HCT116 (cell line): ENCODE measurements at regions not wholly inside any gene's neighbourhood (a gene's known extent, or its start where the extent isn't known, plus 50 kb on each side); places are given as distances from the start of the nearest gene placed in this dataset.

ENCODE experiments used
- ATAC-seq: fragments of 200-7000 bp; cut with Tn5 transposase; 2 replicates; pipeline ENCODE4 v1.9.1; 2020; ENCODE audit warnings: mild to moderate bottlenecking, moderate library complexity
- BruUV-seq: library from RNA; stranded (reverse); fragments of 400-500 nt; replicated peaks from 2 replicates; lab custom pipeline; 2021; lab: Mats Ljungman, UMichigan
- CTCF ChIA-PET: fragments of 300-600 bp; sonication (Branson Sonifier 250); formaldehyde crosslinking; loops from one replicate; lab custom pipeline; 2021; ENCODE audit warnings: antibody characterized with exemption; lab: Charles Lee
- POLR2A ChIA-PET: fragments of 300-600, 350-600 bp; sonication (Branson Sonifier 250); formaldehyde crosslinking; loops from one replicate; lab custom pipeline; 2021; ENCODE audit warnings: antibody characterized with exemption; lab: Charles Lee
- RAD21 ChIA-PET, 2 experiments: fragments of 300-600 bp; sonication (Branson Sonifier 250); formaldehyde crosslinking; loops; one replicate each; lab custom pipeline; 2023; ENCODE audit warnings: low total read pairs in 2 of 2; ENCODE audit not compliant: uncharacterized antibody in 2 of 2, unreplicated experiment in 2 of 2, low non-redundant PET in 1 of 2; lab: Charles Lee
- DNase-seq: peaks from one replicate; pipeline ENCODE4 v3.0.0-alpha.2; 2010; ENCODE audit warnings: low read depth, low spot score
- H2AFZ ChIP-seq: fragments of 200-600 bp; shearing (Covaris generic), sonication (generic); 2 replicates; pipeline ENCODE4 v1.6.1; 2017; ENCODE audit warnings: low read depth, mixed run types, mixed read lengths, antibody characterized with exemption, low read length; ENCODE audit not compliant: poor library complexity, severe bottlenecking
- H3K27ac ChIP-seq: 2 replicates; pipeline ENCODE4 v1.5.1; 2012; ENCODE audit warnings: low read depth, low read length
- H3K27me3 ChIP-seq: fragments of 200-600 bp; sonication (generic); 2 replicates; pipeline ENCODE4 v1.6.1; 2016; ENCODE audit warnings: mixed run types, low read length, mixed read lengths; ENCODE audit not compliant: insufficient read depth
- H3K36me3 ChIP-seq, 2 experiments: fragments of 200-500 bp in 1 of 2; fragments of 200-600 bp in 1 of 2; sonication (Bioruptor generic) in 1 of 2; sonication (generic) in 1 of 2; 2 replicates each; pipeline versions ENCODE4 v1.5.1 to v1.6.1; 2014 to 2016; ENCODE audit warnings: low read length in 2 of 2, inconsistent platforms in 1 of 2, mixed read lengths in 1 of 2, mixed run types in 1 of 2; ENCODE audit not compliant: insufficient read depth in 2 of 2, control insufficient read depth in 1 of 2
- H3K4me1 ChIP-seq, 2 experiments: fragments of 200-600 bp in 1 of 2; sonication (generic) in 1 of 2; 2 replicates each; pipeline versions ENCODE4 v1.5.1 to v1.6.1; 2012 to 2017; ENCODE audit warnings: low read length in 2 of 2, inconsistent platforms in 1 of 2, mild to moderate bottlenecking in 1 of 2, mixed read lengths in 1 of 2, mixed run types in 1 of 2, moderate library complexity in 1 of 2; ENCODE audit not compliant: insufficient read depth in 2 of 2, control insufficient read depth in 1 of 2
- H3K4me2 ChIP-seq: fragments of 200-600 bp; sonication (generic); 2 replicates; pipeline ENCODE4 v1.6.1; 2017; ENCODE audit warnings: mixed run types, low read length, mixed read lengths
- H3K4me3 ChIP-seq, 2 experiments: fragments of 200-600 bp in 1 of 2; sonication (generic) in 1 of 2; replicated peaks in 1 of 2; 2 replicates each; pipeline ENCODE4 v1.5.1; 2011 to 2016; ENCODE audit warnings: low read length in 2 of 2, control low read depth in 1 of 2, low read depth in 1 of 2, mild to moderate bottlenecking in 1 of 2, mixed read lengths in 1 of 2, mixed run types in 1 of 2
- H3K79me2 ChIP-seq: fragments of 200-600 bp; sonication (generic); 2 replicates; pipeline ENCODE4 v1.6.1; 2017; ENCODE audit warnings: mild to moderate bottlenecking, mixed run types, low read length, moderate library complexity, mixed read lengths; ENCODE audit not compliant: insufficient read depth
- H3K9ac ChIP-seq: fragments of 200-600 bp; sonication (generic); 2 replicates; pipeline ENCODE4 v1.6.1; 2016; ENCODE audit warnings: low read length, mixed read lengths
- H3K9me2 ChIP-seq: fragments of 200-600 bp; sonication (generic), shearing (Covaris generic); 2 replicates; pipeline ENCODE4 v1.6.1; 2017; ENCODE audit warnings: mixed run types, mild to moderate bottlenecking, moderate library complexity; ENCODE audit not compliant: insufficient read depth
- H3K9me3 ChIP-seq, 2 experiments: fragments of 200-500 bp in 1 of 2; fragments of 200-600 bp in 1 of 2; sonication (Bioruptor generic) in 1 of 2; sonication (generic) in 1 of 2; 2 replicates each; pipeline ENCODE4 v1.6.1; 2014 to 2017; ENCODE audit warnings: low read length in 2 of 2, mixed read lengths in 2 of 2, inconsistent platforms in 1 of 2, low read depth in 1 of 2, mild to moderate bottlenecking in 1 of 2, mixed run types in 1 of 2, moderate library complexity in 1 of 2; ENCODE audit not compliant: control insufficient read depth in 1 of 2, insufficient read depth in 1 of 2
- H4K20me1 ChIP-seq: fragments of 200-600 bp; sonication (generic), shearing (Covaris generic); 2 replicates; pipeline ENCODE4 v1.6.1; 2017; ENCODE audit warnings: mixed run types, mild to moderate bottlenecking, moderate library complexity; ENCODE audit not compliant: insufficient read depth
- CBX3 ChIP-seq: IDR thresholded peaks from 2 replicates; pipeline ENCODE4 v1.6.1; 2012; ENCODE audit warnings: low read depth
- EGR1 ChIP-seq: IDR thresholded peaks from 2 replicates; pipeline ENCODE4 v1.6.1; 2012; ENCODE audit warnings: low read depth
- ELF1 ChIP-seq: IDR thresholded peaks from 2 replicates; pipeline ENCODE4 v1.6.1; 2012; ENCODE audit warnings: low read depth, borderline replicate concordance
- JUND ChIP-seq: IDR thresholded peaks from 2 replicates; pipeline ENCODE4 v1.6.1; 2012
- POLR2A ChIP-seq: IDR thresholded peaks from 2 replicates; pipeline ENCODE4 v1.7.0; 2011; ENCODE audit warnings: borderline replicate concordance; ENCODE audit not compliant: insufficient read depth, insufficient read length; ENCODE audit errors: extremely low read depth
- POLR2AphosphoS5 ChIP-seq: IDR thresholded peaks from 2 replicates; pipeline ENCODE4 v1.6.1; 2011; ENCODE audit warnings: mild to moderate bottlenecking, low read depth, low read length, moderate library complexity
- RAD21 ChIP-seq: IDR thresholded peaks from 2 replicates; pipeline ENCODE4 v1.6.1; 2012; ENCODE audit warnings: low read depth, mild to moderate bottlenecking
- SP1 ChIP-seq: IDR thresholded peaks from 2 replicates; pipeline ENCODE4 v1.6.1; 2012; ENCODE audit warnings: low read depth
- SRF ChIP-seq: IDR thresholded peaks from 2 replicates; pipeline ENCODE4 v1.6.1; 2012; ENCODE audit warnings: low read depth
- TCF7L2 ChIP-seq: IDR thresholded peaks from 2 replicates; pipeline ENCODE4 v1.7.0; 2011; ENCODE audit warnings: borderline replicate concordance, inconsistent platforms; ENCODE audit not compliant: insufficient read depth, insufficient read length; ENCODE audit errors: extremely low read depth
- YY1 ChIP-seq: IDR thresholded peaks from 2 replicates; pipeline ENCODE4 v1.6.1; 2011; ENCODE audit warnings: low read length, low read depth, moderate library complexity, mild to moderate bottlenecking; ENCODE audit not compliant: insufficient replicate concordance; ENCODE audit errors: extremely low read depth
- ZFX ChIP-seq: fragments of 450-650 bp; IDR thresholded peaks from 2 replicates; pipeline ENCODE4 v1.6.1; 2017
- ZNF274 ChIP-seq: fragments of 200-500 bp; sonication (Bioruptor generic); IDR thresholded peaks from 2 replicates; pipeline ENCODE4 v1.6.1; 2014; ENCODE audit warnings: mild to moderate bottlenecking, low read depth, low read length, inconsistent platforms
- intact Hi-C: fragments of 100-400 bp; cut with micrococcal nuclease; formaldehyde crosslinking; loops from 2 replicates; pipeline ENCODE4 v1.10.0; 2022
- TF ChIP-seq, protein P1 (sequence below): IDR thresholded peaks from 2 replicates; pipeline ENCODE4 v1.6.1; 2012
- TF ChIP-seq, protein P2 (sequence below): IDR thresholded peaks from 2 replicates; pipeline ENCODE4 v1.6.1; 2011; ENCODE audit warnings: mild to moderate bottlenecking, low read length, moderate library complexity; ENCODE audit not compliant: insufficient replicate concordance; ENCODE audit errors: extremely low read depth
- TF ChIP-seq, protein P3 (sequence below): IDR thresholded peaks from 2 replicates; pipeline ENCODE4 v1.6.1; 2012

DNA sequence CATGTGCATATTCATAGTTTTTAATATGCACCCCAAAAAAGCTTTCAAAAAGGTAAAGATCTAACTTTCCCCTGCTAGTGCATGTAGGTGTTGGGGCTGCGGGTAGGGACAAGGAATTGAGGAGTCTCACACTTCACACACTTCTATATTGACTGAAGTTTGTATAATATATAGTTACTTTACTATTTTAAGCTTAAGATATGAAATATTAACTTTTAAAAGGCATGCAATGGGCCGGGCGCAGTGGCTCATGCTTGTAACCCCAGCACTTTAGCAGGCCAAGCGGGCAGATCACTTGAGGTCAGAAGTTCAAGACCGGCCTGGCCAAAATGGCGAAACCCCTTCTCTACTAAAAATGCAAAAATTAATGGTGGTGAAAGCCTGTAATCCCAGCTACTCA, 109.1 kb upstream of the SH3BP4 start:
- no peak overlapping the region for H2AFZ ChIP-seq
- H3K9me3 ChIP-seq = no peaks in the 10 kb centered on the region
- H4K20me1 ChIP-seq = no peaks in the 10 kb centered on the region
- no peak overlapping the region for H3K4me3 ChIP-seq
- intact Hi-C loops = no loop called here
- no peak for TF ChIP-seq ZFX
- TF ChIP-seq CBX3 = no peak
- no peak for TF ChIP-seq ZNF274
- no peak for TF ChIP-seq YY1
- TF ChIP-seq JUND = no peak
- TF ChIP-seq, protein P1, sequence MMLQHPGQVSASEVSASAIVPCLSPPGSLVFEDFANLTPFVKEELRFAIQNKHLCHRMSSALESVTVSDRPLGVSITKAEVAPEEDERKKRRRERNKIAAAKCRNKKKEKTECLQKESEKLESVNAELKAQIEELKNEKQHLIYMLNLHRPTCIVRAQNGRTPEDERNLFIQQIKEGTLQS = no peak
- TF ChIP-seq RAD21 = no peak
- TF ChIP-seq, all 23 proteins: peak for 0
- CTCF ChIA-PET = no interaction called here
- BruUV-seq = no TSS peak
- Histone ChIP-seq H3K4me1 (peaks cover 26 to 42% of the 10 kb centered on the region in 2 experiments), H3K9me2 (no peaks in the 10 kb centered on the region), H3K36me3 (no peaks in the 10 kb centered on the region), H3K4me2 (no peak overlapping the region), H3K27ac (no peak overlapping the region), H3K27me3 (no peaks in the 10 kb centered on the region), H3K79me2 (no peaks in the 10 kb centered on the region), H3K9ac (no peak overlapping the region)
- POLR2A ChIA-PET = no interaction called here
- DNase-seq (no peak), ATAC-seq (no peak)
- RAD21 ChIA-PET = no interaction called here

DNA sequence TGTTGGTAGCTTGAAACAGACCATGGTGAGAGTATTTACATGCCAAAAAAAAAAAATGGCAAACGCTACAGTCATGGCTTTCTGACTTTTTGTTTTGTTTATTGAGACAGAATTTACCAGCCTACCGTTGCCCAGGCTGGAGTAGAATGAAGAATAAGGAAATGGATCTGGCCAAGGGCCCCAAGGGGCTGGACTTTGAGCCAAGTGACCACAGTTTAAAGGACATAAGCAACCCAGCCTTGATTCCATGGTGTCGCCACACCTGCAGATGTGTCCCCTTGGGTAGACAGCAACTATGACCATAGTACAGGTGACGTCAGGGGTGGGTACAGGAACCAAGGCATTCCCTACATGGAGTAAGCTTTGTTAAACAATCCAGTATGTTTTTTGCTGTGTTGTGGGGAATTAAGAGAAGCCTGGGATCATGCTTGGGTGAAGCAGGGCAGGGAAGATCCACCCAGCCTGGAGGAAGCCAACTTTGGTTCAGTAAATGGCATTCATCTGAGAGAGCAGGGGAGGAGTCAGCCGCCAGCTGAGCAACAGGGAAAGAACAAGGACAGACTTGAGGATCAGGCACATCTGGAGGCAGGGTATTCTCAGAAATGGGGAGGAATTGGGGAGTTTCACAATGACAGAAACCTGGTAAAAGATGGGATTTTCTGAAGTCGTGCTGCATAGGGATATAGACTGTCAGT, 110.3 kb upstream of the SH3BP4 start:
- CTCF ChIA-PET = no interaction called here
- intact Hi-C loops = no loop called here
- no peaks in the 10 kb centered on the region for H4K20me1 ChIP-seq
- no peaks in the 10 kb centered on the region for H3K9me3 ChIP-seq
- ATAC-seq (no peak), DNase-seq (no peak)
- H3K79me2 ChIP-seq = no peaks in the 10 kb centered on the region
- BruUV-seq = no TSS peak
- no peak overlapping the region for H3K9ac ChIP-seq
- POLR2A ChIA-PET = no interaction called here
- H3K27ac ChIP-seq = no peak overlapping the region
- H3K36me3 ChIP-seq = no peaks in the 10 kb centered on the region
- RAD21 ChIA-PET = interaction anchor here in 1 of 2 experiments (0.7 kb wide), 1 partner anchor 110 kb away, joined by 3 read pairs; the partner anchor contains the start of gene SH3BP4
- H3K4me1 ChIP-seq = peaks cover 26 to 42% of the 10 kb centered on the region in 2 experiments
- no peaks in the 10 kb centered on the region for H3K27me3 ChIP-seq
- H2AFZ ChIP-seq = no peak overlapping the region
- H3K4me2 ChIP-seq = peak overlapping the region; percentile 64
- no peaks in the 10 kb centered on the region for H3K9me2 ChIP-seq
- H3K4me3 ChIP-seq = no peak overlapping the region
- TF ChIP-seq SP1 = no peak
- no peak for TF ChIP-seq ELF1
- no peak for TF ChIP-seq EGR1
- TF ChIP-seq, protein P1 = no peak
- TF ChIP-seq, protein P2, sequence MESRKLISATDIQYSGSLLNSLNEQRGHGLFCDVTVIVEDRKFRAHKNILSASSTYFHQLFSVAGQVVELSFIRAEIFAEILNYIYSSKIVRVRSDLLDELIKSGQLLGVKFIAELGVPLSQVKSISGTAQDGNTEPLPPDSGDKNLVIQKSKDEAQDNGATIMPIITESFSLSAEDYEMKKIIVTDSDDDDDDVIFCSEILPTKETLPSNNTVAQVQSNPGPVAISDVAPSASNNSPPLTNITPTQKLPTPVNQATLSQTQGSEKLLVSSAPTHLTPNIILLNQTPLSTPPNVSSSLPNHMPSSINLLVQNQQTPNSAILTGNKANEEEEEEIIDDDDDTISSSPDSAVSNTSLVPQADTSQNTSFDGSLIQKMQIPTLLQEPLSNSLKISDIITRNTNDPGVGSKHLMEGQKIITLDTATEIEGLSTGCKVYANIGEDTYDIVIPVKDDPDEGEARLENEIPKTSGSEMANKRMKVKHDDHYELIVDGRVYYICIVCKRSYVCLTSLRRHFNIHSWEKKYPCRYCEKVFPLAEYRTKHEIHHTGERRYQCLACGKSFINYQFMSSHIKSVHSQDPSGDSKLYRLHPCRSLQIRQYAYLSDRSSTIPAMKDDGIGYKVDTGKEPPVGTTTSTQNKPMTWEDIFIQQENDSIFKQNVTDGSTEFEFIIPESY = no peak
- TF ChIP-seq, protein P3, sequence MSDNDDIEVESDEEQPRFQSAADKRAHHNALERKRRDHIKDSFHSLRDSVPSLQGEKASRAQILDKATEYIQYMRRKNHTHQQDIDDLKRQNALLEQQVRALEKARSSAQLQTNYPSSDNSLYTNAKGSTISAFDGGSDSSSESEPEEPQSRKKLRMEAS = no peak
- no peak for TF ChIP-seq SRF
- no peak for TF ChIP-seq TCF7L2
- TF ChIP-seq POLR2AphosphoS5 = no peak
- TF ChIP-seq POLR2A = no peak
- TF ChIP-seq ZFX = no peak
